Left ventricle myocardium superior (tissue), 1 donor: ENCODE measurements at regions not wholly inside any gene's neighbourhood (a gene's known extent, or its start where the extent isn't known, plus 50 kb on each side); places are given as distances from the start of the nearest gene placed in this dataset.
"Not testable (repeated sequence)": the region's sequence is repeated elsewhere in the genome, so short reads cannot be mapped to it uniquely, and the experiment has no call there.

Source experiments
- ATAC-seq: fragments of 200-7000 bp; cut with Tn5 transposase; one replicate; pipeline ENCODE4 v1.9.1; 2020; ENCODE audit warnings: mild to moderate bottlenecking, moderate library complexity
- DNase-seq: peaks from one replicate; pipeline ENCODE4 v3.0.0-alpha.2; 2020
- intact Hi-C: fragments of 100-400 bp; cut with micrococcal nuclease; formaldehyde crosslinking; loops from one replicate; pipeline ENCODE4 v1.11.0; 2022
- donor health status: DM: no; HTN: yes; CAD: no; lungs with severe emphysema.

- intact Hi-C loops, DNase-seq, ATAC-seq: not testable (repeated sequence)
Measured at GRCh38 chr12:46641649-46642048, 184.1 kb downstream of the SLC38A4 start.

DNA sequence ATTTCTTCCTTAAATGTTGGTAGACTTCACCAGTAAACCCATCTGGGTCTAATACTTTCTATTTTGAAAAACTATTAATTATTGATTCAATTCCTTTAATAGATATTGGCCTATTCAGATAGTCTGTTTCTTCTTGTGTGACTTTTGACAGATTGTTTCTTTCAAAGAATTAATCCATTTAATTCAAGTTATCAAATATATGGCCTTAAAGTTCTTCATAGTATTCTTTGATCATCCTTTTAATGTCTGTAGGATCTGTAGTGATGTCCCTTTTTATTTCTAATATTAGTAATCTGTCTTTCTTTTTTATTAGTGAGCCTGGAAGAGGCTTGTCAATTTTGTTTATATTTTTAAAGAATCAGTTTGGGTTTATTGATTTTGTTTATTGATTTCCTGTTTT, 190.0 kb downstream of the SLC38A4 start:
- DNase-seq (no peak), ATAC-seq (no peak)
- intact Hi-C loops: no loop called here

- intact Hi-C loops: no loop called here
- no peak for DNase-seq
- ATAC-seq: no peak
Measured at GRCh38 chr12:46629331-46630229, 196.2 kb downstream of the SLC38A4 start.

DNA sequence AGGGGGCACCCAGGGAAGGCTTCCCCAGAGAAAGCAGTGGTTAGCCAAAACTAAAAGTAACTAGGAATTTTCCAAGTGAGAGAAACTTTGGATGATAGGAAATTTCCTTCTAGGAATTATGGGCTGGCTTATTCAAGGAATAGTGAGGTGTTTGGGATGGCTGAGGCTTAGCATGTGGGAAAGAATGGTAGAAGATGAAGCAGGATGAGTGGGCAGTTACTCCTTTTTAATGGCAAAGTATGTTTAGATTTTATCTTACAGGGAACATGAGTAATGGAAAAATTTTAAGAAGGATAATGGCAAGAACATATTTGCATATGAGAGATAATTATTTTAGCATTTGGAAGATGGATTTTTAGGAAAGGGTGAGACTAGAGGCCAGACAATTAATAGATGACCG, 197.6 kb downstream of the SLC38A4 start:
- intact Hi-C loops: no loop called here
- DNase-seq (no peak), ATAC-seq (no peak)

DNA sequence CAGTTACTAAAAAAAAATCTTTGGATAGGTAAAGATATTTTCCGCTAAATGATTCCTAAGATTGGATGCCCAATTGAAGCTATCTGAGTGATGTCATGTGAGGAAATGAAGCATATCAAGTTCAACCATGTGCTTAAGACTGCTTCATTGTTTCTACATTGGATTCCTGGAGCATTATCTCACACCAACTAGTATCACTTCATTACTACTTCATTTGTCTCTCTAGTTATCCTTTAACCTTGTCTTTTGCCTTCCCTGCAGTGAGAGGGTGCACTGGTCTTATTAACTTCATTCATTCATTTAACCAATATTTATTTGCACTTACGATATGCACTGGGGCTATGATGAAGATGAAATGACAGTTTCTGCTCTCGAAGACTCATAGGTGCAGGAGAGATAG, 198.1 kb downstream of the SLC38A4 start:
- intact Hi-C loops: no loop called here
- no peak for ATAC-seq
- no peak for DNase-seq

- intact Hi-C loops, DNase-seq, ATAC-seq: not testable (repeated sequence)
Measured at GRCh38 chr12:46619474-46619873, 206.3 kb downstream of the SLC38A4 start.

GRCh38 chr12:46617737-46618136, 208.1 kb downstream of the SLC38A4 start:
- intact Hi-C loops: not testable (repeated sequence)
- peak; percentile 28 for DNase-seq

GRCh38 chr12:46617167-46617566, 208.6 kb downstream of the SLC38A4 start:
- ATAC-seq: peak; percentile 100
- peak; percentile 26 for DNase-seq
- intact Hi-C loops: no loop called here

More at GRCh38 chr12:46617737-46618136, 208.1 kb downstream of the SLC38A4 start:
- ATAC-seq: not testable (repeated sequence)

GRCh38 chr12:46610754-46611153, 215.0 kb downstream of the SLC38A4 start:
- DNase-seq (no peak), ATAC-seq (no peak)
- intact Hi-C loops: no loop called here

DNA sequence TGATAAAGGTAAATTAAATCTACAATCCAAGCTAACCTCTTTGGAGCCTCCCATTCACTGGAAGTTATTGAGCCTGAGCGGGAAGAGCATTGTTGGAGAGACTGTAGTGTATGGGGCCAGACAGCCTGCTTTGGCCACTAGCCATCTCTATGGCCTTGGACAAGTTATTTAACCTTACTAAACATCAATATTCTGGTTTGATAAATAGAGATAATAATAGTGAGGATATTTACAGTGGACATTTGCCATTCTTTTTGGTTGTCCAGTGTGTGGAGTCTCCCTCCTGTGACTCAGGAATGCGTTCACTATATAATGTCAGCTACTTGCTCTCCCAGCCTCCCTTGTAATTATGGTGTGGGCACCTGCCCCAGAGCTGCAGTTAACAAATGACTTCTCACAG, 216.1 kb downstream of the SLC38A4 start:
- intact Hi-C loops: no loop called here
- no peak for DNase-seq
- ATAC-seq: no peak

- DNase-seq: no peak
- ATAC-seq: no peak
- intact Hi-C loops: no loop called here
Measured at GRCh38 chr12:46609273-46609623, 216.5 kb downstream of the SLC38A4 start.

DNA sequence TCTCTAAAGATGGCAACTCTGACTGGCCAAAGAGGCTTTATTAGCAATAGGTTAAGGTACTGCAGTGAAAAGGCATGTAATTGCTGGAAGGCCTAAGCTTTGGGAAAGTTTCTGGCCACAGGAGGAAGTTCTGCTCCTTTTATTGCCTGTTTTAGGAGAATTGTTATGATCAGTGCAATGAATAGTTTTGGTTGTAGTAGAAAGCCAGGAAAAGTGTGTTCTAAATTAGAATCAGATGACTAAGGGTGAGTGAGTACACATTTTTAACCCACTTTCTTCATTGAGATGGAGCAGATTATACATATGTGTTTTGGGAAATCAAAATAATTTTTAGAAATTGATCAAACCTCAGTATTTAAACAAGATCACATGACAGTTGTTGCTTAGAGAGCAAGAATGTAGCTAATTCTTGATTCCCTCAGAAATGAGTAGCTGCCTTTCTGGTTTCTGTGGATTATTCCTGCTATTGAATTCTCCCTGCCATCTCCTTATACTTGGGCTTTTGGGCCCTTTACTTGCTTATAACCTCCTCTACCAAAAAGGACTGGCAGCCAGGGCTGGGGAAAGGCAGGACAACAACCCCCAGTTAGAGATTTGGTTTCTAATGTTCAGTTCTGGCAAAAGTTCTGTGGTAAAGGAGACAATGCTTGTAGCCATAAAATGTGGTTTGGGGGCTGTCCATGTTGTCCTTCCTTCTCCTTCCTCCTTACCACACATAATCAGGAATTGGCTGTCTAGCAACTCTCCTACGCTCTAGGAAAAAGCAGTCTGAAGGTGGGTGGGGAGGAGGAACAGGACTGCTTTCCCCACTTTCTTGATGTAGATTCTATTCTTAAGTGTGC, 217.1 kb downstream of the SLC38A4 start:
- intact Hi-C loops: no loop called here
- DNase-seq (no peak), ATAC-seq (no peak)

GRCh38 chr12:46604684-46605083, 221.1 kb downstream of the SLC38A4 start:
- intact Hi-C loops: no loop called here
- ATAC-seq: no peak
- DNase-seq: no peak

GRCh38 chr12:46603776-46604456, 221.9 kb downstream of the SLC38A4 start:
- no peak for ATAC-seq
- intact Hi-C loops: no loop called here
- no peak for DNase-seq

DNA sequence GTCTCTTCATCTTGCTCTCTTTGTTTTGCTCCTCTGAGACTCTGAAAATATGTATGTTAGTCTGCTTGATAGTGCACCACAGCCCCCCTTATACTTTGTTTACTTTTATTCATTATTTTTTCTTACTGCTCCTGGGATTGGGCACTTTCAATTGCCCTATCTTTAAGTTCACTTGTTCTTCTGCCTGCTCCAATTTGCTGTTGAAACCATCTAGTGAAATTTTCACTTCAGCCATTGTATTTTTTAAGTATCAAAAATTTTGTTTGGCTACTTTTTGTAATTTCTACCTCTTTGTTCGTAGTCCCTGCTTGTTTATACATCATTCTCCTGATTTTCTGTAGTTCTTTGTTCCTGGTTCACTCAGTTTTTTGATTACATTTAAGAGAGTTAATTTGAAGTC, 223.3 kb downstream of the SLC38A4 start:
- no peak for DNase-seq
- intact Hi-C loops: no loop called here
- ATAC-seq: no peak

DNA sequence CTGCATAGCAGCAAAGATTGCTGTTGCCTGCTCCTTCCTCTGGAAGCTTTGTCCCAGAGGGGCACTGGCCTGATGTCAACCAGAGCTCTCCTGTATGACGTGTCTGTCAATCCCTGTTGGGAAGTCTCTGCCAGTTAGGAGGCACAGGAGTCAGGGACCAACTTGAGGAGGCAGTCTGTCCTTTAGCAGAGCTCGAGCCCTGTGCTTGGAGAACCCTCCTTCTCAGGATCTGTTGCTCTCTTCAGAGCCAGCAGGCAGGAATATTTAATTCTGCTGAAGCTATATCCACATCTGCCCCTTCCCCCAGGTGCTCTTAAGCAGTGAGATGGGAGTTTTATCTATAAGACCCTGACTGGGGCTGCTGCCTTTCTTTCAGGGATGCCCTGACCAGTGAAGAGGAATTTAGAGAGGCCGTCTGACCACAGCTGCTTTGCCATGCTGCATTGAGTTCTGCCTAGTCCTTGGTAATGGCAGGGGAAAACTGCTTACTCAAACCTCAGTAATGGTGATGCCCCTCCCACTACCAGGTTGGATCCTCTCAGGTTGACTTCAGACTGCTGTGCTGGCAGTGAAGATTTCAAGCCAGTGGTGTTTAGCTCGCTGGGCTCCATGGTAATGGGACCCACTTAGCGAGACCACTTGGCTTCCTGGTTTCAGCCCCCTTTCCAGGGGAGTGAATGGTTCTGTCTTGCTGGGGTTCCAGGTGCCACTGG, 218.6 kb upstream of the SLC38A2 start:
- ATAC-seq (no peak), DNase-seq (no peak)
- intact Hi-C loops: no loop called here

DNA sequence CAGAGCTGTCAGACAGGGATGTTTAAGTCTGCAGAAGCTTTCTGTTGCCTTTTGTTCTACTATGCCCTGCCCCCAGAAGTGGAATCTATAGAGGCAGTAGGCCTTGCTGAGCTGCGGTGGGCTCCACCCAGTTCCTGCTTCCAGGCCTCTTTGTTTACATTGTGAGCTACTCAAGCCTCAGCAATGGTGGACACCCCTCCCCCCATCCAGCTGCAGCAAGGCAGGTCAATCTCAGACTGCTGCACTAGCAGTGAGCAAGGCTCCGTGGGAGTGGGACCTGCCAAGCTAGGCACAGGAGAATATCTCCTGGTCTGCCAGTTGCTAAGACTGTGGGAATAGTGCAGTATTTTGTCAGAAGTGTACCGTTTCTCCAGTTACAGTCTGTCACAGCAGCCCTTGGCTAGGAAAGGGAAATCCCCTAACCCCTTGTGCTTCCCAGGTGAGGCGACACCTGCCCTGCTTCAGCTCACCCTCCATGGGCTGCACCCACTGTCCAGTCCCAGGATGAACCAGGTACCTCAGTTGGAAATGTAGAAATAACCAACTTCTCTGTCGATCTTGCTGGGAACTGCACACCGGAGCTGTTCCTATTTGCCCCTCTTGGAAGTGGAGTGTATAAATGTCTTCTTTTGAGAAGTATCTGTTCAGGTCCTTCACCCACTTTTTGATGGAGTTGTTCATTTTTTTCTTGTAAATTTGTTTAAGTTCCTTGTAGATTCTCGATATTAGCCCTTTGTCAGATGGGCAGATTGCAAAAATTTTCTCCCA, 213.5 kb upstream of the SLC38A2 start:
- DNase-seq: no peak
- no peak for ATAC-seq
- intact Hi-C loops: no loop called here

DNA sequence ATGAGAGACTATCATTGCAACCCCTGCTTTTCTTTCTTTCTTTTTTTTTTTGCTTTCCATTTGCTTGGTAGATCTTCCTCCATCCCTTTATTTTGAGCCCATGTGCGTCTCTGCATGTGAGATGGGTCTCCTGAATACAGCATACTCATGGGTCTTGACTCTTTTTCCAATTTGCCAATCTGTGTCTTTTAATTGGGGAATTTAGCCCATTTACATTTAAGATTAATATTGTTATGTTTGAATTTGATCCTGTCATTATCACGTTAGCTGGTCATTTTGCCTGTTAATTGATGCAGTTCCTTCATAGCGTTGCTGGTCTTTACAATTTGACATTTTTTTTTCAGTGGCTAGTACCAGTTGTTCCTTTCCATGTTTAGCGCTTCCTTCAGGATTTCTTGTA, 211.5 kb upstream of the SLC38A2 start:
- ATAC-seq, DNase-seq, intact Hi-C loops: not testable (repeated sequence)
